ENCODE measurements at regions not wholly inside any gene's neighbourhood (a gene's known extent, or its start where the extent isn't known, plus 50 kb on each side); places are given as distances from the start of the nearest gene placed in this dataset.

DNA sequence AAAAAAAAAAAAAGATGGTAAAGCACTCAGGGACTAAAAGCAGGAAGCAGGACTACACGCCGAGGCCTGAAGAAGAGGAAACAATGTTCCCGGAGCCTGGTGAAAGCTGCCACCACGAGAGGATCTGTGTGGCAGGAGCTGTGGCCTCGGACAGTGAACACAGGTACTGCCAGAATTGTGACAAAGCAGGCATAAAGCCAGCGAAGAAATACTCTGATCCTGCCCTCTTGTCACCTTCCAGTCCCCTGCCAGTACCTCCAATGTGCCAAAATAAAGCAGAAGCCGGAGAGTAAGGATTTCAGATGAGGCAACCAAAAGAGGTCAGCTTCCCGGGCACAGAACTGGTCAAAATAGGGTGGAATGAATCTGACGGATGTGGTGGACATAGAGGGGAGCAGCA lies 211.5 kb upstream of the TARS1 start:
- BruUV-seq (replicated peaks): no TSS peak
- no peaks in the 10 kb centered on the region for H4K20me1 ChIP-seq (replicated peaks; ENCODE audit: control insufficient read depth, extremely low read depth, insufficient read depth, low read length)
- H3K4me1 ChIP-seq (ENCODE audit: control insufficient read depth, extremely low read depth, insufficient read depth, low read length): peaks cover 20% of the 10 kb centered on the region
- no peak overlapping the region for H3K27ac ChIP-seq (ENCODE audit: insufficient read depth, low read depth, low read length)
- no peaks in the 10 kb centered on the region for H3K36me3 ChIP-seq (ENCODE audit: control insufficient read depth in 2 of 2, extremely low read depth in 1 of 2, insufficient read depth in 2 of 2, low read length in 2 of 2)
- no peaks in the 10 kb centered on the region for H3K79me2 ChIP-seq (ENCODE audit: control insufficient read depth, insufficient read depth, low read length)
- H3K9me1 ChIP-seq (replicated peaks; ENCODE audit: control insufficient read depth, extremely low read depth, insufficient read depth, low read length): no peaks in the 10 kb centered on the region
- ChIA-PET CTCF (no interaction called here), POLR2A (no interaction called here)
- H3K9me3 ChIP-seq (replicated peaks; ENCODE audit: control insufficient read depth, insufficient read depth, low read length): no peaks in the 10 kb centered on the region
- no peak overlapping the region for H3K9ac ChIP-seq (replicated peaks; ENCODE audit: extremely low read depth, insufficient read depth, low read length)
- DNase-seq (ENCODE audit: low read depth, low spot score) (no peak), FAIRE-seq (no peak)
- H3K27me3 ChIP-seq (ENCODE audit: control insufficient read depth in 2 of 2, insufficient read depth in 2 of 2, low read length in 2 of 2): no peaks in the 10 kb centered on the region
- no peak overlapping the region for H2AFZ ChIP-seq (ENCODE audit: low read depth, low read length)
- dilution Hi-C loops (cut with MboI; ENCODE audit: extremely low pct_ligation_motif_present, low sequenced_read_pairs): no loop called here
- TF ChIP-seq POLR2AphosphoS5 (IDR thresholded peaks at IDR 0.05; ENCODE audit: insufficient read depth, low read depth, low read length): no peak
- no peak for TF ChIP-seq MAX (IDR thresholded peaks at IDR 0.05; ENCODE audit: insufficient read depth, insufficient read length)
- TF ChIP-seq JUN (IDR thresholded peaks at IDR 0.05; ENCODE audit: borderline replicate concordance, insufficient read depth, insufficient read length, low read depth): no peak
- no peak for TF ChIP-seq MYC (IDR thresholded peaks at IDR 0.05; ENCODE audit: low read depth, low read length)
- TF ChIP-seq, protein P1, sequence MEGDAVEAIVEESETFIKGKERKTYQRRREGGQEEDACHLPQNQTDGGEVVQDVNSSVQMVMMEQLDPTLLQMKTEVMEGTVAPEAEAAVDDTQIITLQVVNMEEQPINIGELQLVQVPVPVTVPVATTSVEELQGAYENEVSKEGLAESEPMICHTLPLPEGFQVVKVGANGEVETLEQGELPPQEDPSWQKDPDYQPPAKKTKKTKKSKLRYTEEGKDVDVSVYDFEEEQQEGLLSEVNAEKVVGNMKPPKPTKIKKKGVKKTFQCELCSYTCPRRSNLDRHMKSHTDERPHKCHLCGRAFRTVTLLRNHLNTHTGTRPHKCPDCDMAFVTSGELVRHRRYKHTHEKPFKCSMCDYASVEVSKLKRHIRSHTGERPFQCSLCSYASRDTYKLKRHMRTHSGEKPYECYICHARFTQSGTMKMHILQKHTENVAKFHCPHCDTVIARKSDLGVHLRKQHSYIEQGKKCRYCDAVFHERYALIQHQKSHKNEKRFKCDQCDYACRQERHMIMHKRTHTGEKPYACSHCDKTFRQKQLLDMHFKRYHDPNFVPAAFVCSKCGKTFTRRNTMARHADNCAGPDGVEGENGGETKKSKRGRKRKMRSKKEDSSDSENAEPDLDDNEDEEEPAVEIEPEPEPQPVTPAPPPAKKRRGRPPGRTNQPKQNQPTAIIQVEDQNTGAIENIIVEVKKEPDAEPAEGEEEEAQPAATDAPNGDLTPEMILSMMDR (IDR thresholded peaks at IDR 0.05; ENCODE audit: extremely low read depth in 1 of 2, insufficient read depth in 1 of 2, low read depth in 1 of 2, low read length in 2 of 2): no peak
- no peak for TF ChIP-seq FOS (IDR thresholded peaks at IDR 0.05; ENCODE audit: borderline replicate concordance, insufficient read depth, low read length)
- no peak for TF ChIP-seq GATA2 (IDR thresholded peaks at IDR 0.05; ENCODE audit: insufficient read depth, insufficient read length, low read depth, low read length)
- TF ChIP-seq POLR2A (IDR thresholded peaks at IDR 0.05; ENCODE audit: low read depth, low read length): no peak
- no peak for TF ChIP-seq EZH2 (IDR thresholded peaks at IDR 0.05; ENCODE audit: borderline replicate concordance, low read depth, low read length, severe bottlenecking)
- H3K4me3 ChIP-seq (replicated peaks in 1 of 3; ENCODE audit: insufficient read depth in 1 of 3, low read depth in 1 of 3, low read length in 3 of 3): no peak overlapping the region
- intact Hi-C loops (cut with micrococcal nuclease): no loop called here
- no peak overlapping the region for H3K4me2 ChIP-seq (ENCODE audit: insufficient read depth, low read length)

All from endothelial cell of umbilical vein (primary cell).